Germinal center (tissue), 1 donor: ENCODE measurements at regions not wholly inside any gene's neighbourhood (a gene's known extent, or its start where the extent isn't known, plus 50 kb on each side); places are given as distances from the start of the nearest gene placed in this dataset.
"Not testable (repeated sequence)": the region's sequence is repeated elsewhere in the genome, so short reads cannot be mapped to it uniquely, and the experiment has no call there.

ENCODE experiments used
- DNase-seq: peaks from one replicate; pipeline ENCODE4 v3.0.0; 2012; ENCODE audit warnings: mixed read lengths, low spot score

GRCh38 chr5:130836729-130837649 lies 328.1 kb downstream of the HINT1 start:
- DNase-seq: no peak

GRCh38 chr5:130817598-130818384 lies 347.3 kb downstream of the HINT1 start:
- DNase-seq: not testable (repeated sequence)

- no peak for DNase-seq
These were observed 349.8 kb downstream of the HINT1 start for GRCh38 chr5:130815246-130815645.

GRCh38 chr5:130808691-130809090 lies 356.4 kb downstream of the HINT1 start:
- no peak for DNase-seq

- DNase-seq: no peak
These were observed 359.4 kb downstream of the HINT1 start for GRCh38 chr5:130805648-130806047.

GRCh38 chr5:130805036-130805435 lies 360.0 kb downstream of the HINT1 start:
- no peak for DNase-seq

GRCh38 chr5:130801963-130802362 lies 363.1 kb downstream of the HINT1 start:
- no peak for DNase-seq

- no peak for DNase-seq
These were observed 366.0 kb downstream of the HINT1 start for GRCh38 chr5:130799015-130799414.

GRCh38 chr5:130797303-130797702 lies 367.8 kb downstream of the HINT1 start:
- no peak for DNase-seq

- no peak for DNase-seq
These were observed 368.2 kb downstream of the HINT1 start for GRCh38 chr5:130796902-130797301.

- no peak for DNase-seq
These were observed 369.0 kb downstream of the HINT1 start for GRCh38 chr5:130796032-130796431.

- DNase-seq: no peak
These were observed 370.0 kb downstream of the HINT1 start for GRCh38 chr5:130795037-130795436.

- no peak for DNase-seq
These were observed 387.3 kb downstream of the HINT1 start for GRCh38 chr5:130777794-130778193.

- DNase-seq: no peak
These were observed 391.2 kb downstream of the HINT1 start for GRCh38 chr5:130773813-130774212.

GRCh38 chr5:130762031-130762430 lies 403.0 kb downstream of the HINT1 start:
- no peak for DNase-seq

- no peak for DNase-seq
These were observed 406.0 kb downstream of the HINT1 start for GRCh38 chr5:130759061-130759460.

- DNase-seq: no peak
These were observed 417.5 kb downstream of the HINT1 start for GRCh38 chr5:130747556-130747955.

GRCh38 chr5:130746641-130747040 lies 418.4 kb downstream of the HINT1 start:
- not testable (repeated sequence) for DNase-seq

GRCh38 chr5:130743092-130743491 lies 422.0 kb downstream of the HINT1 start:
- DNase-seq: no peak

GRCh38 chr5:130740047-130740569 lies 424.9 kb downstream of the HINT1 start:
- DNase-seq: no peak

- no peak for DNase-seq
These were observed 433.2 kb downstream of the HINT1 start for GRCh38 chr5:130731839-130732238.

- no peak for DNase-seq
These were observed 435.5 kb downstream of the HINT1 start for GRCh38 chr5:130729541-130729940.

- no peak for DNase-seq
These were observed 437.2 kb downstream of the HINT1 start for GRCh38 chr5:130727830-130728229.
